ENCODE measurements at regions not wholly inside any gene's neighbourhood (a gene's known extent, or its start where the extent isn't known, plus 50 kb on each side); places are given as distances from the start of the nearest gene placed in this dataset.
A peak's percentile ranks its signal among the peaks of the same experiment; 100 is the strongest.

- no peak for TF ChIP-seq CTCF (IDR thresholded peaks at IDR 0.05; ENCODE audit: low read depth, low read length)
Observed at GRCh38 chr13:28566283-28566682, 71.4 kb upstream of the FLT1 start.

GRCh38 chr13:28564030-28564429, 69.1 kb upstream of the FLT1 start:
- H3K4me3 ChIP-seq (ENCODE audit: low read depth, low read length), result no peak overlapping the region
- TF ChIP-seq CTCF (IDR thresholded peaks at IDR 0.05; ENCODE audit: low read depth, low read length), result no peak

More at GRCh38 chr13:28566283-28566682, 71.4 kb upstream of the FLT1 start:
- H3K4me3 ChIP-seq (ENCODE audit: low read depth, low read length), result no peak overlapping the region

- H3K4me3 ChIP-seq (ENCODE audit: low read depth, low read length), result no peak overlapping the region
- TF ChIP-seq CTCF (IDR thresholded peaks at IDR 0.05; ENCODE audit: low read depth, low read length), result no peak
Observed at GRCh38 chr13:28563609-28564008, 68.7 kb upstream of the FLT1 start.

GRCh38 chr13:28560612-28561011, 65.7 kb upstream of the FLT1 start:
- no peak overlapping the region for H3K4me3 ChIP-seq (ENCODE audit: low read depth, low read length)
- TF ChIP-seq CTCF (IDR thresholded peaks at IDR 0.05; ENCODE audit: low read depth, low read length), result no peak

- no peak overlapping the region for H3K4me3 ChIP-seq (ENCODE audit: low read depth, low read length)
- no peak for TF ChIP-seq CTCF (IDR thresholded peaks at IDR 0.05; ENCODE audit: low read depth, low read length)
Observed at GRCh38 chr13:28559636-28560259, 64.8 kb upstream of the FLT1 start.

GRCh38 chr13:28558567-28558966, 63.6 kb upstream of the FLT1 start:
- TF ChIP-seq CTCF (IDR thresholded peaks at IDR 0.05; ENCODE audit: low read depth, low read length), result no peak
- H3K4me3 ChIP-seq (ENCODE audit: low read depth, low read length), result no peak overlapping the region

GRCh38 chr13:28557725-28558520, 63.0 kb upstream of the FLT1 start:
- no peak for TF ChIP-seq CTCF (IDR thresholded peaks at IDR 0.05; ENCODE audit: low read depth, low read length)
- 0 out of 2 replicates have a peak overlapping the region, but pooled peaks have one; percentile 2 for H3K4me3 ChIP-seq (ENCODE audit: low read depth, low read length)

All from WI38 (cell line).